GM19324 (cell line): ENCODE measurements at regions not wholly inside any gene's neighbourhood (a gene's known extent, or its start where the extent isn't known, plus 50 kb on each side); places are given as distances from the start of the nearest gene placed in this dataset.

Experiments used
- ATAC-seq: cut with Tn5 transposase; IDR thresholded peaks from one replicate; pipeline ENCODE4 v1.9.1; 2021; ENCODE audit warnings: mild to moderate bottlenecking, moderate library complexity; ENCODE audit not compliant: unreplicated experiment, low FRiP score

DNA sequence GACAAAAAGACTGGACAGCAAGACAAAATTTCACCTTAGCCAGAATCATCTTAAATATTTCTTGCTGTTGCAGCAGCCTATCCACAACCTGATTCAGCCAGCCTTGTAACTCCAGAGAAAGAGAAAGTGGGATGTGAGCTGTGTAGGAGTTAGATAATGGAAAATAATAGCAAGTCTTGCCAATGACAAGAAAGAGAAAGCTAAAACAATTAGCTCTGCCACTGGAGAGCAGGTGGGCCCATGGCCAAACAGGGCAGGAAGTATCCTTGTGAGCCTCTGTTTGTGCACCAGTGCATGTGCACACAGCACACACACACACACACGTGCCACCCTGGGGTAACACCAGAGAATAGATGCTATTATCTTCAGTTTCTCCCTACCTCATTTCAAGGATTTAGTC lies 106.0 kb upstream of the CCDC196 start:
- ATAC-seq = no peak

DNA sequence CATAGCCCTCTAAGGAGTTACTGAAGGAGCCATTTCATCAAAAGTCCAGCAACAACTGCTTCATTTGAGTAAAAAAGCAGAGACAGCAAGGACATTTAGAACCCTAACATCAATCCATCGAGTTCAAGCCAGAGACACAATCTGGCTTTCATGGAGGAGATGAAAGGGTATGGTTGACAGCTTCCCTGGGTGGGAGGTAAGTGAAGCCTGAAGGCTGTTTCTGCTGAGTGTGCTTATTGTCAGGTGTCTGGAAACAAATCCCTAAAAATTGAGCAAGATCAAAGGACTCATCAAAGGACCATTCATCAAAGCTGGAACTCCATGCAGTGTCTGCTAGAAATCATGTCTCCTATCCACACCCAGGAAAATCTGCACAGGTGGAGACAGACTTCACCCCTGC lies 104.4 kb upstream of the CCDC196 start:
- no peak for ATAC-seq

DNA sequence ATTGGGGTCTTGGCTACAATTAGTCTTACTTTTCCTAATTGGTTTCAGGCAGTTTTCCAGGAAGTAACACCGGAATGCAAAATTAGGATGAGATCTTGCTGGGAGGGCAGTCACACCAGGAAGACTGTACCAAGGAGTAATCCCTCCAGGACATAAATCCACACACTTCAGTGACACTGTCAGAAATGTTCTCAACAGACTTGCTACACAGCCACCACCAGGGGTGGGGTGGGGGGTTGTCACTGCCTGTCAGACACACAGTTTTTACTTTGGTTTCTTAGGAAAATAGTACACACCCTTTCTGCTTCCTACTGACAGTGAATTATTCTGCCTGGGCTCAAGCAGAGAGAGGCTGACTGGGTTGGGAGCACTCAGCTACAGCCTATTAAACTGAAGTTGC lies 102.9 kb upstream of the CCDC196 start:
- no peak for ATAC-seq

DNA sequence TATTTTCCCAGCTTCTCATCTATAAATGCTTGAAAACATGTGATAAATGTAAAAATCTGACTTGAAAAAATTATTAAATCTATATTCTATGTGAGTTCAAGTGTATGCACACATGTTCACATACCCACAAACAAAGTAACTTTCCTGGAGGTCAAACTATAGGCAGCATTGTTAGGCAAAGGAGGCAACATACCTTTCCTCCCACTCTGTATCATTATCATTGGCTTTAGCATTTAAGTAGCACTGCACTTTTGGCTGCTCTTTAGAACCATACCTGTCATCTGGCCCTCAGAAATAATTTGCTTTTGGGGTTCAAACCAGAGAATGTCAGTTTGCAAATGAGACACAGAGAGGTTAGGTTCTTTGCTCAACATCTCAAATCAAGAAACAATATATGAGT lies 102.4 kb upstream of the CCDC196 start:
- ATAC-seq = no peak

DNA sequence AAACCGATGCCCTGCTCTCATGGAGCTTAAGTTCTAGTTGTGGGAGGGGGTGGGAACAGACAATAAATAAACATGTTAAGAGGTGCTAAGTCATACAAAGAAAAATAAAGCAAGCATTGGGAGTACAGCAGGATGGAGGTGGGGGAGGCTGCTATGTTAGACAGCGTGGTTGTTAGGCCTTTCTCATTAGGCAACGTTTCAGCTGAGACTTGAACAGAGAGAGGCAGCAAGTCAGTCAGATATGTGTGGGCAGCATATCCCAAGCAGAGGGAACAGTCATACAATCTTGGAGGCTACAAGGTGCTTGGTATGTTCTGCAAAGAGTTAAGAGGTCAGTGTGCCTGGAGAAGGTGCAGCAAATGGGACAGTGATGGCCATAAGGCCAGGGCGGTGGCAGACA lies 97.7 kb upstream of the CCDC196 start:
- no peak for ATAC-seq

DNA sequence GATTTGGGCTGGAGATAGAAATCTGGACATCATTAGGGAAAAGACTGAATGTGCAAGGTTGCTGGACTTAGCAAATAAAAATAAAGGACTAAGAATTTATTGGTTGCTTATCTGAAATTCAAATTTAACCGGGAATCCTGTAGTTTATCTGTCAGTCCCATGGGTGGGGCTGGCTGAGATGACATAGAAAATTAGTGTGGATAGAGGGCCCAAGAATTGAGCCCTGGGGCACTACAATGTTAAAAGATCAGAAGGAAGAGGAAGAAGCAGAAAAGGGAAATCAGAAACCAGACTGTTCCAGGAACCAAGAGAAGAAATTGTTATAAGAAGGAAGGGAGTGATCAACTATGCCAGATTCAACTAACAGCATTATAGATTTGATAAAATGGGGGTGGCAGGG lies 96.7 kb upstream of the CCDC196 start:
- no peak for ATAC-seq

DNA sequence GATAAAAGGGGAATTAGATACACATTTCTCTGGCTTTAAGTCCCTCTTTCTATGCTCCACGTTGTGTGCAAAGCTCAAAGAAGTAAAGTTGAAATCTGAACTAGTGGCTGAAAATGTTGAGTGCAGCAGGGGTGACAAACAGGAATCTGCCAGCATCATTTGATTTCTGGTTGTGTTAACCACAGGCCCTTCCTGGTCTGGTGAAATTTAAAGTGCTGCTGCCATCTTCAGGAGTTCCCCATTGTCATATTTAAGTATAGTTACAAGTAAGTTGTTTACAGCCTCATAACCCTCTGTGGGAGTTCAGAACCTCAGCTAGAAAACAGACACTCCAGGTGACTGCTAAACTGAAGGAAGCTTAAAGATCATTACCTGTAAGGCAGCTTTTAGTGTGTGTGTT lies 90.9 kb upstream of the CCDC196 start:
- ATAC-seq = no peak

DNA sequence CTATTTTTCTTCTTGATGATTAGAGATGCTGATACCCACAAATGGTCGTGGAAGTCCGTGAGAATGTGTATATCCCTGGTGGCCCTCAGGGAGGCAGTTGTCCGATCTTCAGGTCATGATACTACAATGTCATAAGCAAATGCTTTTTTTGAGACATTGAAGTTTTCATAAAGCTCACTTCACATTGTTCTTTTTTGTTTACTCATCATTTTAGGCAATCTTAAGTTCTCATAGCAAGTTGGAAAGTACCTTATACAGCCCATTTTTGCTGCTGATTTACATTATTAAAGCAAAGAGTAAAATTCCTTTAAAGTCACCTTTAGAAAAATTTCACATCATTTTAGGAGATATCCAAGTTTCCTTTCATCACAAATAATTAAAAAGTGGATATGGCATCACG lies 90.0 kb upstream of the CCDC196 start:
- ATAC-seq = no peak

DNA sequence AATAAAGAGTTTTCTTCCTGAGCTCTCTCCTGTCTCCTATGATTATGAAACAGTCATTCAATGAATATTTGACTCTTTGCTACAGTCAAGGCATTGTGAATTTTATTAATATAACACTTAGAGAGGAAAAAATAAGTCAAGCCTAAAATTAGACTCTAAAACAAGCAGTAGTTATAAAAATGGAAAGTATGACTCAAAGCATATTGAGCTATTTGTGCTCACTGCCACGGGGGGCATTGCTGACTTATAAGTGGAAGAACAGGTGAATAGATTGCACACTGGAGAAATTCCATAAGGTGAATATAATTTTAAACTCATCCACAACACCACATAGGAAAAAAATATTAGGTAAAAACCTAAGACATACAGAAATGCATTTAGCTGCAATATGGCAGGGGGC lies 87.7 kb upstream of the CCDC196 start:
- no peak for ATAC-seq

DNA sequence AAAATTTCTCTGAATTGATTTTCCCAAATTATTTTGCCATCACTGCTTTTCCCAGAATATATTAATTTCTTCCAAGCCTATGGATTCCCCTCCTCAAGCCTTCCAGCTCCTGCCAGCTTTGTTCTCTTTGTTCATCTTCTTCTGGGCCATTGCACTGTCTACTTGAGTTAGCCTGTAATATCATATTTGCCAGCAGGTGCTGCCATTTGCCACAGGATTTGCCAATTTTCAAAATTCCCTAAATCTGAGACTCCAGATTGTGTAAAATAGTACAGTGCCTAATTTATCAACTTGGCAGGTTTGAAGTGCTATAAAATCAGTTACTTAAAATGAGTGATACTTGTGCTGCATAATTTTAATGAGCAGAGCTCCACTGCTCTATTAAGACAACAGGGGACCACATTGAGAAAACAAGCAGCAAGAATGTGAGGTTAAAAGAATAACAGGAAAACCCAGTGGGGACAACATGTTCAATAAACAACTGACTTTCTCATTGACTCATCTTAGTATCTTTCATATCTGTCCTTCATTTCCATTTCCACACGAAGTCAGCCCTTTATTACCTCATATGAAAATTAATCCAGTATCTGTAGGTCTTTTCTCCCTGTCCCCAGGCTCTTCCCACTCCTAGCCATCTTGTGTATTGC lies 84.6 kb upstream of the CCDC196 start:
- no peak for ATAC-seq

DNA sequence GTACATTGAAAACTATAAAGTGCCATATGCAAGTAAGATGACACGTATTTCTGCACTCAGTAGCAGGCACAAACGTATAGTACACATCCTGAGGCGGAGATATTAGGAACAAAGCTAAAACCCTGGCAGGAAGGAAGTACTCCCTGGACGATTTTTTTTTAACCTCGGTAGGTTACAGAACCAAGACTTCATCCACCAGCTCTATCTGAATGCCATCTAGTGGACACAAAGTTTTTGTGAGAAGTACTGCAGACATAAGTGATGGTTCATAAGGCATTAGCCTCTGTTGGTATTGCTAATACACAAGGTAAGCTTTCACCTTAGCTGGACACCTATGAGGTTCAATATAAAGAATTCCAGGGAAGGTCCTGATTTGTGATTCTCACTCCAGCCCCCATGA lies 83.0 kb upstream of the CCDC196 start:
- no peak for ATAC-seq

DNA sequence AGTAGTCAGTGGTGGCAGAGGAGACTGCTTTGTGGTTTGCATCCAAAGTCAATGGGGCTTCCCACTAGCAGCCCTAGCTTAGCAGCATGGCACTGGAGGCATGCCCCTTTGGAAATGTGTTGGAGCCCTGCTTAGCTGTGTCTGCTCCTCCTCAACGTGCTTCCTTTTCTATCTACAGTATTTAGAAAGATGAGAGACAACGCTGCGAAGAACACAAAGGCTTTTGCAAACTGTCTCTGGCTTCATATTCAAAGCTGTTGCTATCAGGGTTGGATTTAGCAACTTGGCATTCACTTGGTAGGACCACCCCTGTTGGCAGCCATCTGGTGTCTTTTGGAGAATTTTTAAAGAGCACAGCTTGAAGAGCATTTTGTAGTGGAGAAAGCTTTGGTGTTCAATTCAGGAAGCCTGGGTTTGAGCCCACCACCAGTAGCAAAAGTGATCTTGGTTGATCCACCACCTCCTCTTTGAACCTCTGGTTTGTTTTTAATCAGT lies 82.1 kb upstream of the CCDC196 start:
- no peak for ATAC-seq

DNA sequence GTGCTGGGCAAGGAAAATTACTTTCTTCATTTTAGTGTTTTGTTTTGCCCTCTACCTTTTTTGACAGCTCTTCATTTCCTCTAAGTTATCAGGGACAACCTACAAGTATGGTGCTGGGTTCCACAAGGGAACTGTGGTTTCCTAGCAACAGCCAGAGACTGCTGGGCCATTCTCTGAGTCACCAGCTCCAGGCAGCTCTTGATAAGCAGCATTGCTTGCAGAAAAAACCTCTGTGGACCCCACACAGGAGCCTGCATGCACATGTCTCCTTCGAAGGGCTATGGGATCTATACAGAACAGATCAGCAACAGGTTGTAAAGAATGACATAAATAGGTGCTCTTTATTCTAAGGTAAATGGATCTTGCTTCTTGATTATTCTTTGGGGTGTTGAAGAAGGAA lies 81.0 kb upstream of the CCDC196 start:
- no peak for ATAC-seq

DNA sequence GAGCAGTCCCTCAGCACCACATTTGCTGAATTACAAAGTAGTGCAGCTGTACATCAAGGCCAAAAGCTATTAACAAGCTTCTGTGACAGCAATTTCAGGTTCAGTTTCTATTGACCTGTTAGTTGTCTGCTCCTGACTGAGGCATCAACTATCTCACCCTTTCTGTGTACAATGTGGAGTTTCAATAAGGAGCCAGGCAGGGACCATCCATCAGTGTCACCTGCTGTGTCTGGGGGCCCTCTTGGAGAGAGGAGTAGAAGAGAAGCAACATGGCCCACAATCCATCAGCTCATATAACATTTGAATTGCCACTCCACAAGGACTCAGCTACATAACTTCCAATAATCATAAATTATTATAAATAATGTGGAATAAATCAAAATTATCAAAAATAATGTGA lies 72.3 kb upstream of the CCDC196 start:
- no peak for ATAC-seq

DNA sequence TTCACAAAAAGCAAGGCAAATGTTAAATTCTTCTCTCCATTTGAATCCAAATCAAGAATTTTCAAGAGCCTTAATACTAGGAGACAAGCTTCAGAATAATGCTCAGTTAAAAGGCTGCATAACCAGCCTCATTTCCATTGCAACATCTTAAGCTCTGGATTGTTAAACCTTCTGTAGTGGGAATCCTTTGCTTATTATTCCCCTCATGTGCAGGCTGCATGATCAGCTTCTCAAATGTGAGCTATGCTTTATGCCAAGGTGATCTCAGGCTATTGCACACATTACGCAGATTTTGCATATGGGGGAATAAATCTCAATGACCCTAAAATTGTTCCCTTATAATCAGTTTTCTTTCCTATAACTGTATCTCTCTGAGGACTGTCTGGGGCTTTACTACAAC lies 71.7 kb upstream of the CCDC196 start:
- ATAC-seq = no peak

DNA sequence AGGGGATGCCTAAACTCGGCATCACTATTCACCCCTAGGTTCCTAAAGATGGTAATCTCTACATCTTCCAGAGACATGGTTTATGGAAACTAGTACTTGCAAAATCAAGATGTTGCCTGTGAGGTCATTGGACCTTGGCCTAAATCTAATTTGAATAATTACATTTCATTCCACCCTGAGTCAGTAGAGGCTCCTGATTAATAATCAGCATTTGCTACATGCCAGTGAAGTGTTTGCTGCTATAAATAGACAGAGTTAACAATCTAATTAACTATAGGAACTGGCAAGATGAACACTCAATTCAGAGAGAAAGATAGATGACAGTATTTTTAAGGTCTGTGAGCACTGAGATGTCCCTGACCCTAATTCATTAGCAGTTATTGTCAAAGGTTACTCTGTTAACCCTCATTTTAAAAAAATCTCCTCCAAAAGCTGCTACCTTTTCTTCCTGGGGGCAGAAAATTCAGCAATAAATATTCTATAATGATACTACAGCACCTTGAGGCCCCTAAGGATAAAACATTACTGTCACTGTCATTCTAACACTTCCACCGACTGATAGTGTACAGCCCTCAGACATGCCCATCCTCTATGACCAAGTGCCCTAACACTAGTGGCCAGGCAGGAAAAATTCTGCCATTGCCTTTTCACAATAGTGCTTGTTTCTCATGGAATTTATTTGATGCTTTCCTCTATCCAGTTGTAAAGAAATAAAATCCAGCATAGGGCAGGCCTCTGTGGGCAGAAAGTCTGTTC lies 65.7 kb upstream of the CCDC196 start:
- no peak for ATAC-seq

DNA sequence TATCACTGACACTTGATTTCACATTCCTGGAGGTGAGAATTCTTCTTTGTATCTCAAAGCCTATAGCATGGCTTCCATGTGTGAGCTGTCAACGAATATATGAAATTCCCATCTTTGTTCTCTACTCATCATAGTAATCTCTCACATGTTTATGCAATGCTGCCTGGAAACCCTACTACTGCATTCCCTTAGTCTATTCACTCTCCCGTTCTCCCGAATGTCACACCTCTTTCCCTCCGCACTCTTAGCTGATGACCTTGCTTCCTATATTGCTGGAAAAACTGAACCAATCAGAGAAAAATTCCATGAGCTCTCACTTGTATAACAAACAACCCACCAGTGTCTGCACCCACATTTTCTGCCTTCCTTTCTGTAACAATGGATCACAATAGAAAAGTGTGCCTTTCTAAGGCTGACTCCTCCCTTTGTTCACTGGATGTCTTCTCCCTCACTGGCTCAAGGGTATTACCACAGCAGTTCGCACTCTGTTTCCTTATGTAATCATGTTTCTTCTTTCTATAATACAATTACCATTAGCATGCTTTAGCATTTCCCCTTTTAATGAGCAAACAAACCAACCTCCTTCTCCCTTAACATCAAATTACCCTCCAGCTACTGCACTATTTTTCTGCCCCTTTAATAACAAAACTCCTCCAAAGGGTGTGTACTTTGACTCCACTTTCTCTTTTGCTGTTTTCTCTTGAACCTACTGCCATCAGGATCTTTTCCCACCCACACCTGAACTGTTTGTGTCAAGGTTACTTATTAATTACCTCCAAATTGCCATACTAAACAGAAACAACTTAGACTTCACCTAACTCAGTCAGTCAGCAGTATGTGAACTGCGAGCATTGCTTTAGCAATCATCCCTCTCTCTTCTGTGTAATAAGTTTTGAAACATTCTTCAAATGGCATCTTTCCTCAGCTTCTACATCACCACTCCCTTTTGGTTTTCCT lies 63.9 kb upstream of the CCDC196 start:
- ATAC-seq = no peak

DNA sequence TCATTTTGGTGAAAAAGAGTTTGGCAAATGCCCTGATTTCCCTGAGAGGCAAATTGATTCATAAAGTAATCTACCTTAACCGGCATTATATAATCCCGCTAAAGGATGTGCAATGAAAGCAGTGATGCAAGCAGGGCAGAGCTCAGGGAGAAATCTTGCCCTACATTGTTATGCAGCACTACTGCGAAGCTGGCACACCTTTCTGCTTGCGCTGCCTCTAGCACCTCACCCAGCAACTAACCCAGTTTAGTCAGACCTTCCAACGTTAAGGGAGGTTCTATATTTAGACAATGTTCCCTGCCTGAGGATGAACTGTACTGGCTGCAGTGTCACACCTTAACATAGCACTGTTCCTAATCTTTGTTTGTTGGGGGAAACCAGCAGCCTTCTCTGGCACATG lies 60.8 kb upstream of the CCDC196 start:
- no peak for ATAC-seq

DNA sequence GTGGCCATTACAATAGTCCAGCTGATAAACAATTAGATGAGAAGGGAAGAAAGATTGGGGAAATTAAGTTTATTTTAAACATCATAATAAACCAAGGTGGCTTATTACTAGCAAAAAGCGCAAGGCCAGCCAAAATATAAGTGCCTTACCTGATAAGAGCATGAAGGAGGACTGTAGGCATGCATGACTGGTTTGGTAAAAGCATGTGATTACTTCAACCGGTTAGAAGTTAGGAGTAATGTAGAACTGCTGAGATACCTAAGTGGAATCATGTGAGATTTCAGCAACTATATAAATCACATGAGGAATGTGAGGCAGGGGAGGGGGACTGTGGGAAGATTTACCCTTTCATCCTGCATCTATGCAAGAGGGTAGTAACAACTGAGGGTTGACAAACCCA lies 59.7 kb upstream of the CCDC196 start:
- no peak for ATAC-seq

DNA sequence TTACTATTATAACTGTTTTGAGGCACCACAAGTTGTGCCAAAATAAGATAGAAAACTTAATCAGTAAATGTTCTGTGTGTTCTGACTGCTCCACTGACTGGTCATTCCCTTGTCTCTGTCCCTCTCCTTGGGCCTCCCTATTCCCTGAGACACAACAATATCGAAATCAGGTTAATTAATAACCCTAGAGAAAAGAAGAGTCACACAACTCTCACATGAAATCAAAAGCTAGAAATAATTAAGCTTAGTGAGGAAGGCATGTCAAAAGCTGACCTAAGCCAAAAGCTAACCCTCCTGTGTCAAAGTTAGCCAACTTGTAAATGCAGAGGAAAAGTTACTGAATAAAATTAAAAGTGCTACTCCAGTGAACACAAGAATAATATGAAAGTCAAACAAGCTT lies 53.8 kb upstream of the CCDC196 start:
- no peak for ATAC-seq

DNA sequence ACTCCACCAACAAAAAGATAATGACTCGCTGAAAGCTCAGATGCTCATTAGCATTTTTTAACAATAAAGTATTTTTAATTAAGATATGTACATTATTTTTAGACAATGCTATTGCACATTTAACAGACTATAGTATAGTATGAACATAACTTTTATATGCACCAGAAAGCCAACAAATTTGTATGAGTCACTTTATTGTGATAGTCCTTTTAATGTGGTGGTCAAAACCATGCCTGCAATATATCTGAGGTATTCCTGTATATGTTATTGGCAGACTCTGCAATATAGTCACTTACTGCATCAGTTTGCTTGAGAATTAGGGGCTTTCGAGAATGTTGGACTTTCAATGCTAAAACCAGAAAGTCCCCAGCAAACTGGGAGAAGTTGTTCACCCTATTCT lies 51.7 kb upstream of the CCDC196 start:
- ATAC-seq = no peak
